ENCODE measurements at regions not wholly inside any gene's neighbourhood (a gene's known extent, or its start where the extent isn't known, plus 50 kb on each side); places are given as distances from the start of the nearest gene placed in this dataset.

GRCh38 chr10:78266741-78267469 is 233.2 kb downstream of the RPS24 start:
- DNase-seq, result peak; percentile 69
- peaks cover 17 to 31% of the 10 kb centered on the region in 2 experiments; a peak in 3 of 4 replicates for H3K4me1 ChIP-seq (ENCODE audit: control insufficient read depth in 1 of 2, insufficient read depth in 2 of 2, low read depth in 1 of 2, low read length in 1 of 2)
- ChIA-PET POLR2A (interaction anchor here (1.6 kb wide), 1 partner anchor 26 kb away, joined by 3 read pairs; no protein-coding TSS in a partner anchor), CTCF (interaction anchor here (0.7 to 1.0 kb wide), 3 partner anchors 55 to 883 kb away, joined by 3 read pairs; no protein-coding TSS in a partner anchor)
- no peaks in the 10 kb centered on the region for H3K79me2 ChIP-seq (ENCODE audit: insufficient read depth)
- H3K27me3 ChIP-seq (ENCODE audit: insufficient read depth), result no peaks in the 10 kb centered on the region
- H3K9me2 ChIP-seq, result no peaks in the 10 kb centered on the region
- no peaks in the 10 kb centered on the region for H3K36me3 ChIP-seq (replicated peaks in 1 of 2; ENCODE audit: control insufficient read depth in 1 of 2, insufficient read depth in 2 of 2, low read length in 1 of 2)
- H3F3A ChIP-seq (replicated peaks; ENCODE audit: insufficient read depth), result peaks cover 15% of the 10 kb centered on the region
- TF ChIP-seq NFIC (IDR thresholded peaks at IDR 0.05; ENCODE audit: borderline replicate concordance), result no peak
- peak; percentile 59; the same call in 1 of the 2 replicates for TF ChIP-seq RFX5 (IDR thresholded peaks at IDR 0.05; ENCODE audit: low read length)
- no peak for TF ChIP-seq TCF12 (IDR thresholded peaks at IDR 0.05)
- no peak for TF ChIP-seq POLR2AphosphoS5 (IDR thresholded peaks at IDR 0.05; ENCODE audit: low read depth, low read length)
- TF ChIP-seq TAF1 (IDR thresholded peaks at IDR 0.05; ENCODE audit: borderline replicate concordance, low read depth, low read length), result no peak
- TF ChIP-seq NRF1 (IDR thresholded peaks at IDR 0.05; ENCODE audit: low read depth, low read length), result no peak
- no peak for TF ChIP-seq MEF2A (IDR thresholded peaks at IDR 0.05; ENCODE audit: borderline replicate concordance, low read depth)
- peak in 1 of 2 experiments; percentile 38; a peak in 1 of 4 replicates for TF ChIP-seq EP300 (IDR thresholded peaks at IDR 0.05; ENCODE audit: borderline replicate concordance in 1 of 2, low read depth in 1 of 2, low read length in 1 of 2)
- no peak for TF ChIP-seq MXI1 (IDR thresholded peaks at IDR 0.05; ENCODE audit: low read depth, low read length)
- TF ChIP-seq GABPA (IDR thresholded peaks at IDR 0.05; ENCODE audit: low read depth), result no peak
- peak; percentile 83 for TF ChIP-seq GATA2 (CRISPR knock-in tag; IDR thresholded peaks at IDR 0.05)
- H3K27ac ChIP-seq (ENCODE audit: low read depth in 2 of 2, low read length in 1 of 2), result peak overlapping the region; percentile 29 to 88
- no peaks in the 10 kb centered on the region for H3K9me3 ChIP-seq
- peak overlapping the region; percentile 12; the same call in 1 of the 2 replicates for H2AFZ ChIP-seq (ENCODE audit: low read depth)
- H4K20me1 ChIP-seq (ENCODE audit: insufficient read depth), result no peaks in the 10 kb centered on the region
- peak overlapping the region; percentile 35; the same call in 1 of the 2 replicates for H3K9ac ChIP-seq
- H3K4me3 ChIP-seq (ENCODE audit: low read depth in 2 of 2, low read length in 1 of 2), result no peak overlapping the region
- 69% methylated on average over 9 of the region's 10 CpGs for WGBS (ENCODE audit: low lambda C conversion rate)
- peak overlapping the region; percentile 16; the same call in 1 of the 2 replicates for H3K4me2 ChIP-seq

GRCh38 chr10:78267598-78267997 is 233.9 kb downstream of the RPS24 start:
- no peaks in the 10 kb centered on the region for H3K79me2 ChIP-seq (ENCODE audit: insufficient read depth)
- H4K20me1 ChIP-seq (ENCODE audit: insufficient read depth), result no peaks in the 10 kb centered on the region
- peak overlapping the region; percentile 35; the same call in 1 of the 2 replicates for H3K9ac ChIP-seq
- no peaks in the 10 kb centered on the region for H3K36me3 ChIP-seq (replicated peaks in 1 of 2; ENCODE audit: control insufficient read depth in 1 of 2, insufficient read depth in 2 of 2, low read length in 1 of 2)
- CTCF ChIA-PET, result interaction anchor here (0.9 to 1.0 kb wide), 3 partner anchors 16 to 882 kb away, joined by 3 read pairs; no protein-coding TSS in a partner anchor
- peaks cover 15% of the 10 kb centered on the region for H3F3A ChIP-seq (replicated peaks; ENCODE audit: insufficient read depth)
- peak overlapping the region; percentile 29 to 88 for H3K27ac ChIP-seq (ENCODE audit: low read depth in 2 of 2, low read length in 1 of 2)
- peak overlapping the region; percentile 16; the same call in 1 of the 2 replicates for H3K4me2 ChIP-seq
- no peaks in the 10 kb centered on the region for H3K9me2 ChIP-seq
- WGBS (ENCODE audit: low lambda C conversion rate), result 58% methylated on average over 3 of the region's 3 CpGs
- H3K4me1 ChIP-seq (ENCODE audit: control insufficient read depth in 1 of 2, insufficient read depth in 2 of 2, low read depth in 1 of 2, low read length in 1 of 2), result peaks cover 16 to 31% of the 10 kb centered on the region in 2 experiments; a peak in 3 of 4 replicates
- H3K4me3 ChIP-seq (ENCODE audit: low read depth in 2 of 2, low read length in 1 of 2), result no peak overlapping the region
- DNase-seq, result peak; percentile 31
- POLR2A ChIA-PET, result interaction anchor here (1.6 kb wide), 1 partner anchor 25 kb away, joined by 3 read pairs; no protein-coding TSS in a partner anchor
- no peaks in the 10 kb centered on the region for H3K27me3 ChIP-seq (ENCODE audit: insufficient read depth)
- H3K9me3 ChIP-seq, result no peaks in the 10 kb centered on the region
- peak overlapping the region; percentile 12; the same call in 1 of the 2 replicates for H2AFZ ChIP-seq (ENCODE audit: low read depth)
- TF ChIP-seq PBX3 (IDR thresholded peaks at IDR 0.05), result no peak
- TF ChIP-seq CTCF (IDR thresholded peaks at IDR 0.05), result no peak
- TF ChIP-seq USF1 (IDR thresholded peaks at IDR 0.05; ENCODE audit: borderline replicate concordance, low read depth), result no peak
- TF ChIP-seq ZBTB33 (IDR thresholded peaks at IDR 0.05; ENCODE audit: borderline replicate concordance, low read depth), result no peak
- no peak for TF ChIP-seq TEAD4 (IDR thresholded peaks at IDR 0.05; ENCODE audit: borderline replicate concordance, insufficient read depth)
- no peak for TF ChIP-seq GATA2 (CRISPR knock-in tag; IDR thresholded peaks at IDR 0.05)
- no peak for TF ChIP-seq MAX (IDR thresholded peaks at IDR 0.05; ENCODE audit: low read depth)
- TF ChIP-seq RAD21 (IDR thresholded peaks at IDR 0.05; ENCODE audit: low read length), result no peak
- no peak for TF ChIP-seq MXI1 (IDR thresholded peaks at IDR 0.05; ENCODE audit: low read depth, low read length)
- no peak for TF ChIP-seq IRF3 (IDR thresholded peaks at IDR 0.05; ENCODE audit: low read depth, low read length)
- no peak for TF ChIP-seq ELF1 (IDR thresholded peaks at IDR 0.05)
